ENCODE measurements at regions not wholly inside any gene's neighbourhood (a gene's known extent, or its start where the extent isn't known, plus 50 kb on each side); places are given as distances from the start of the nearest gene placed in this dataset.

- no peak for TF ChIP-seq TAF1 (IDR thresholded peaks at IDR 0.05; ENCODE audit: borderline replicate concordance, insufficient read depth, low read length)
- no peak for TF ChIP-seq POLR2AphosphoS5 (IDR thresholded peaks at IDR 0.05; ENCODE audit: low read depth, low read length)
Observed at GRCh38 chr5:106976363-106976762, 694.4 kb downstream of the EFNA5 start.

All from PFSK-1 (cell line).